SK-N-SH (cell line): ENCODE measurements at regions not wholly inside any gene's neighbourhood (a gene's known extent, or its start where the extent isn't known, plus 50 kb on each side); places are given as distances from the start of the nearest gene placed in this dataset.

Experiments
- CTCF ChIA-PET: fragments of 300-600, 350-600 bp; formaldehyde crosslinking; extraction: SDS; loops from one replicate; lab custom pipeline; 2021; lab: Yijun Ruan, JAX
- POLR2A ChIA-PET: fragments of 350-600 bp; sonication (Branson Sonifier 250); formaldehyde crosslinking; extraction: SDS; loops from one replicate; lab custom pipeline; 2020; ENCODE audit warnings: antibody characterized with exemption, inconsistent platforms; lab: Yijun Ruan, JAX
- DNase-seq: peaks from one replicate; pipeline ENCODE4 v3.0.0; 2012
- H2AFZ ChIP-seq: fragments of 200-600 bp; sonication (generic); 2 replicates; pipeline ENCODE4 v1.8.1; 2016; ENCODE audit warnings: antibody characterized with exemption, mild to moderate bottlenecking, low read depth
- H3F3A ChIP-seq: fragments of 200-600 bp; sonication (generic); replicated peaks from 2 replicates; pipeline ENCODE3; 2016; ENCODE audit warnings: antibody characterized with exemption, mild to moderate bottlenecking; ENCODE audit not compliant: insufficient read depth
- H3K27ac ChIP-seq, 2 experiments: fragments of 200-500 bp in 1 of 2; fragments of 200-600 bp in 1 of 2; sonication (Bioruptor generic) in 1 of 2; sonication (generic), shearing (Covaris generic) in 1 of 2; 2 replicates each; pipeline versions ENCODE4 v1.5.1 to v1.6.1; 2014 to 2016; ENCODE audit warnings: low read depth in 2 of 2, inconsistent platforms in 1 of 2, low read length in 1 of 2, mild to moderate bottlenecking in 1 of 2, mixed read lengths in 1 of 2
- H3K27me3 ChIP-seq: fragments of 200-600 bp; sonication (generic), shearing (Covaris generic); 2 replicates; pipeline ENCODE4 v1.6.1; 2016; ENCODE audit warnings: mixed run types; ENCODE audit not compliant: insufficient read depth
- H3K36me3 ChIP-seq, 2 experiments: fragments of 200-500 bp in 1 of 2; fragments of 200-600 bp in 1 of 2; sonication (Bioruptor generic) in 1 of 2; sonication (generic) in 1 of 2; replicated peaks in 1 of 2; 2 replicates each; pipeline versions ENCODE3 to v1.5.1; 2014 to 2016; ENCODE audit warnings: low read length in 1 of 2, mild to moderate bottlenecking in 1 of 2; ENCODE audit not compliant: insufficient read depth in 2 of 2, control insufficient read depth in 1 of 2
- H3K4me1 ChIP-seq, 2 experiments: fragments of 200-500 bp in 1 of 2; fragments of 200-600 bp in 1 of 2; sonication (Bioruptor generic) in 1 of 2; sonication (generic), shearing (Covaris generic) in 1 of 2; 2 replicates each; pipeline versions ENCODE4 v1.5.1 to v1.6.1; 2014 to 2016; ENCODE audit warnings: low read depth in 1 of 2, low read length in 1 of 2, mixed run types in 1 of 2; ENCODE audit not compliant: insufficient read depth in 2 of 2, control insufficient read depth in 1 of 2
- H3K4me2 ChIP-seq: fragments of 200-600 bp; sonication (generic), shearing (Covaris generic); 2 replicates; pipeline ENCODE4 v1.6.1; 2017; ENCODE audit warnings: mixed run types
- H3K4me3 ChIP-seq, 2 experiments: fragments of 200-500 bp in 1 of 2; fragments of 200-600 bp in 1 of 2; sonication (Bioruptor generic) in 1 of 2; sonication (generic), shearing (Covaris generic) in 1 of 2; 2 replicates each; pipeline versions ENCODE4 v1.5.1 to v1.8.1; 2014 to 2016; ENCODE audit warnings: low read depth in 2 of 2, inconsistent platforms in 1 of 2, low read length in 1 of 2, mild to moderate bottlenecking in 1 of 2, mixed read lengths in 1 of 2, moderate library complexity in 1 of 2
- H3K79me2 ChIP-seq: fragments of 200-600 bp; sonication (generic); 2 replicates; pipeline ENCODE4 v1.8.1; 2017; ENCODE audit warnings: mild to moderate bottlenecking; ENCODE audit not compliant: insufficient read depth
- H3K9ac ChIP-seq: fragments of 200-600 bp; sonication (generic); 2 replicates; pipeline ENCODE4 v1.6.1; 2017; ENCODE audit warnings: mixed run types
- H3K9me2 ChIP-seq: fragments of 200-600 bp; sonication (generic); 2 replicates; pipeline ENCODE4 v1.6.1; 2017; ENCODE audit warnings: mixed run types
- H3K9me3 ChIP-seq: fragments of 200-600 bp; sonication (generic); 2 replicates; pipeline ENCODE4 v1.6.1; 2017; ENCODE audit warnings: mixed run types, mild to moderate bottlenecking, moderate library complexity
- H4K20me1 ChIP-seq: fragments of 200-600 bp; sonication (generic); 2 replicates; pipeline ENCODE4 v1.6.1; 2017; ENCODE audit warnings: mild to moderate bottlenecking, mixed run types; ENCODE audit not compliant: insufficient read depth
- ELF1 ChIP-seq: IDR thresholded peaks from 2 replicates; pipeline ENCODE4 v1.4.0; 2012
- EP300 ChIP-seq, 2 experiments: IDR thresholded peaks; 2 replicates each; pipeline versions ENCODE4 v1.4.0 to v1.6.1; 2012; ENCODE audit warnings: borderline replicate concordance in 1 of 2, low read depth in 1 of 2, low read length in 1 of 2
- EZH2phosphoT487 ChIP-seq: fragments of 200-600 bp; sonication (generic); IDR thresholded peaks from 2 replicates; pipeline ENCODE4 v1.6.1; 2017; ENCODE audit warnings: low read depth, mixed run types, mild to moderate bottlenecking, antibody characterized with exemption, moderate library complexity, borderline replicate concordance
- FOXJ3 ChIP-seq: sonication (generic); formaldehyde crosslinking; IDR thresholded peaks from 2 replicates; pipeline ENCODE4 v1.5.1; 2020; ENCODE audit warnings: mild to moderate bottlenecking, missing genetic modification reagents
- FOXM1 ChIP-seq: IDR thresholded peaks from 2 replicates; pipeline ENCODE4 v1.4.0; 2012; ENCODE audit warnings: low read depth, mild to moderate bottlenecking
- GABPA ChIP-seq: IDR thresholded peaks from 2 replicates; pipeline ENCODE4 v1.4.0; 2012; ENCODE audit warnings: low read depth, mild to moderate bottlenecking
- RXRA ChIP-seq: IDR thresholded peaks from 2 replicates; pipeline ENCODE4 v1.4.0; 2012; ENCODE audit warnings: low read depth, mild to moderate bottlenecking, borderline replicate concordance
- WGBS: methylation state at CpG from one replicate; pipeline ENCODE4 v1.1.6; 2017; ENCODE audit warnings: low lambda C conversion rate; 5-methylcytosine and 5-hydroxymethylcytosine counted together
- TF ChIP-seq, protein P1 (sequence below): IDR thresholded peaks from 2 replicates; pipeline ENCODE4 v1.4.0; 2012; ENCODE audit warnings: low read depth, borderline replicate concordance
- TF ChIP-seq, protein P2 (sequence below): fragments of 200-600 bp; sonication (generic); IDR thresholded peaks from 2 replicates; pipeline ENCODE4 v1.6.1; 2017; ENCODE audit warnings: antibody characterized with exemption, mild to moderate bottlenecking, moderate library complexity
- TF ChIP-seq, protein P3 (sequence below): fragments of 150-350 bp; IDR thresholded peaks from 2 replicates; pipeline ENCODE4 v1.6.1; 2016; ENCODE audit warnings: mild to moderate bottlenecking, low read depth, low read length
- TF ChIP-seq, protein P4 (sequence below): IDR thresholded peaks from 2 replicates; pipeline ENCODE4 v1.4.0; 2012; ENCODE audit warnings: low read depth

DNA sequence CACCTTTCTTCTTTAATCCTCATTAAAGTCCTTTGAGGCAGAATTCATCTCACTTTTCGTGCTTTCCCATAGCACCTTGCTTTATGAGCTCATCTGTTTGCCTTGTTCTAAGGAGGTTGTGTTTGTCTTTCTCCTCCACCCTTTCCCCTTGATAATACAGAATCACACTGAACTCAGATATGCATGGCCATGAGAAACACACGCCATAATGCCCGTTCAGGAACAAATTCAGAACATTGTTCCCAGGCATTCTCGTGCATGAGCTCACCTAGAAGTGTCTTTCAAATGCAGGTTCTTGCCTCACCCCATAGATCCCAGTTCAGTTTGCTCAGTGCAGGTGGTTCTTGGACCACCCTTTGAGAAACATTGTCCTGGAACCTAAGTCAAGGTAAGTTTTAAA lies 71.1 kb downstream of the TMEM114 start:
- no peak for DNase-seq
- ChIA-PET POLR2A (no interaction called here), CTCF (interaction anchor here (1.5 kb wide), 1 partner anchor 10 kb away, joined by 4 read pairs; no protein-coding TSS in a partner anchor)
- Histone ChIP-seq H3K4me1 (no peaks in the 10 kb centered on the region; a peak in 1 of 4 replicates), H3K27ac (no peak overlapping the region), H2AFZ (no peak overlapping the region), H4K20me1 (no peaks in the 10 kb centered on the region), H3K36me3 (no peaks in the 10 kb centered on the region), H3K9ac (no peak overlapping the region), H3K4me3 (no peak overlapping the region), H3F3A (no peaks in the 10 kb centered on the region), H3K9me3 (no peaks in the 10 kb centered on the region), H3K27me3 (no peaks in the 10 kb centered on the region), H3K9me2 (no peaks in the 10 kb centered on the region), H3K4me2 (no peak overlapping the region), H3K79me2 (no peaks in the 10 kb centered on the region)
- whole genome bisulfite sequencing, result 2% methylated on average over 4 of the region's 4 CpGs
- TF ChIP-seq, protein P1, sequence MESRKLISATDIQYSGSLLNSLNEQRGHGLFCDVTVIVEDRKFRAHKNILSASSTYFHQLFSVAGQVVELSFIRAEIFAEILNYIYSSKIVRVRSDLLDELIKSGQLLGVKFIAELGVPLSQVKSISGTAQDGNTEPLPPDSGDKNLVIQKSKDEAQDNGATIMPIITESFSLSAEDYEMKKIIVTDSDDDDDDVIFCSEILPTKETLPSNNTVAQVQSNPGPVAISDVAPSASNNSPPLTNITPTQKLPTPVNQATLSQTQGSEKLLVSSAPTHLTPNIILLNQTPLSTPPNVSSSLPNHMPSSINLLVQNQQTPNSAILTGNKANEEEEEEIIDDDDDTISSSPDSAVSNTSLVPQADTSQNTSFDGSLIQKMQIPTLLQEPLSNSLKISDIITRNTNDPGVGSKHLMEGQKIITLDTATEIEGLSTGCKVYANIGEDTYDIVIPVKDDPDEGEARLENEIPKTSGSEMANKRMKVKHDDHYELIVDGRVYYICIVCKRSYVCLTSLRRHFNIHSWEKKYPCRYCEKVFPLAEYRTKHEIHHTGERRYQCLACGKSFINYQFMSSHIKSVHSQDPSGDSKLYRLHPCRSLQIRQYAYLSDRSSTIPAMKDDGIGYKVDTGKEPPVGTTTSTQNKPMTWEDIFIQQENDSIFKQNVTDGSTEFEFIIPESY, result no peak
- TF ChIP-seq, protein P2, sequence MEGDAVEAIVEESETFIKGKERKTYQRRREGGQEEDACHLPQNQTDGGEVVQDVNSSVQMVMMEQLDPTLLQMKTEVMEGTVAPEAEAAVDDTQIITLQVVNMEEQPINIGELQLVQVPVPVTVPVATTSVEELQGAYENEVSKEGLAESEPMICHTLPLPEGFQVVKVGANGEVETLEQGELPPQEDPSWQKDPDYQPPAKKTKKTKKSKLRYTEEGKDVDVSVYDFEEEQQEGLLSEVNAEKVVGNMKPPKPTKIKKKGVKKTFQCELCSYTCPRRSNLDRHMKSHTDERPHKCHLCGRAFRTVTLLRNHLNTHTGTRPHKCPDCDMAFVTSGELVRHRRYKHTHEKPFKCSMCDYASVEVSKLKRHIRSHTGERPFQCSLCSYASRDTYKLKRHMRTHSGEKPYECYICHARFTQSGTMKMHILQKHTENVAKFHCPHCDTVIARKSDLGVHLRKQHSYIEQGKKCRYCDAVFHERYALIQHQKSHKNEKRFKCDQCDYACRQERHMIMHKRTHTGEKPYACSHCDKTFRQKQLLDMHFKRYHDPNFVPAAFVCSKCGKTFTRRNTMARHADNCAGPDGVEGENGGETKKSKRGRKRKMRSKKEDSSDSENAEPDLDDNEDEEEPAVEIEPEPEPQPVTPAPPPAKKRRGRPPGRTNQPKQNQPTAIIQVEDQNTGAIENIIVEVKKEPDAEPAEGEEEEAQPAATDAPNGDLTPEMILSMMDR, result no peak
- no peak for TF ChIP-seq FOXJ3
- no peak for TF ChIP-seq RXRA
- no peak for TF ChIP-seq EZH2phosphoT487

DNA sequence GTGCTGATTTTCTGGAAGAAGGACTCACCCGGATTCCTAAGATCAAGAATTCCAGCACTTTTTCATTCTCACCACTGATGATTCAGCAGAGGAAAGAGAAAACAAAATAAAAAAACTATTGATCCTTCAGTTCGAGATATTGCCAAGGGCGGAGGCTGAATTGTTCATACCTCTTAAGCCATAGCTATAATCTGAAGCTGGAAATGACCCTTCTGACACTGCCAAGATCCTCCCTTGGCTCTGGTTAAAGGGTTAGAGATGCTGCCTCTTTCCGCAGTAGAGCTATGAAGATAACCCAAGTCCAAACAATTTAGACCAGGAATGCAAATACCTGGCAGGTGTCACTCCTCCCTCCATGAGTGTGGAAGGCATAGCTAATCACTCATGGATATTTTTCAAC lies 73.0 kb downstream of the TMEM114 start:
- Histone ChIP-seq H3K27ac (no peak overlapping the region), H2AFZ (no peak overlapping the region), H3K9me3 (no peaks in the 10 kb centered on the region), H4K20me1 (no peaks in the 10 kb centered on the region), H3K27me3 (no peaks in the 10 kb centered on the region), H3K4me3 (no peak overlapping the region)
- DNase-seq, result no peak
- TF ChIP-seq ELF1 (no peak), FOXM1 (no peak), FOXJ3 (no peak), GABPA (no peak), EP300 (IDR thresholded peaks at IDR 0.05; ENCODE audit: borderline replicate concordance in 1 of 2, low read depth in 1 of 2, low read length in 1 of 2) (no peak), RXRA (no peak)
- TF ChIP-seq, protein P3, sequence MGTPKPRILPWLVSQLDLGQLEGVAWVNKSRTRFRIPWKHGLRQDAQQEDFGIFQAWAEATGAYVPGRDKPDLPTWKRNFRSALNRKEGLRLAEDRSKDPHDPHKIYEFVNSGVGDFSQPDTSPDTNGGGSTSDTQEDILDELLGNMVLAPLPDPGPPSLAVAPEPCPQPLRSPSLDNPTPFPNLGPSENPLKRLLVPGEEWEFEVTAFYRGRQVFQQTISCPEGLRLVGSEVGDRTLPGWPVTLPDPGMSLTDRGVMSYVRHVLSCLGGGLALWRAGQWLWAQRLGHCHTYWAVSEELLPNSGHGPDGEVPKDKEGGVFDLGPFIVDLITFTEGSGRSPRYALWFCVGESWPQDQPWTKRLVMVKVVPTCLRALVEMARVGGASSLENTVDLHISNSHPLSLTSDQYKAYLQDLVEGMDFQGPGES, result no peak
- TF ChIP-seq, protein P4, sequence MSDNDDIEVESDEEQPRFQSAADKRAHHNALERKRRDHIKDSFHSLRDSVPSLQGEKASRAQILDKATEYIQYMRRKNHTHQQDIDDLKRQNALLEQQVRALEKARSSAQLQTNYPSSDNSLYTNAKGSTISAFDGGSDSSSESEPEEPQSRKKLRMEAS, result no peak
- TF ChIP-seq, all 33 proteins: peak for 0
- 40% methylated on average over 4 of the region's 4 CpGs for whole genome bisulfite sequencing
- Histone ChIP-seq H3K9ac (no peak overlapping the region), H3K79me2 (no peaks in the 10 kb centered on the region), H3K4me1 (peaks cover 0 to 6% of the 10 kb centered on the region in 2 experiments; a peak in 1 of 4 replicates), H3K9me2 (no peaks in the 10 kb centered on the region), H3F3A (no peaks in the 10 kb centered on the region), H3K4me2 (no peak overlapping the region), H3K36me3 (no peaks in the 10 kb centered on the region)
- POLR2A ChIA-PET, result no interaction called here
- CTCF ChIA-PET, result interaction anchor here (1.0 to 1.1 kb wide), 2 partner anchors 42 to 50 kb away, joined by 3 read pairs; no protein-coding TSS in a partner anchor
